Prostate gland (tissue), 2 donors: ENCODE measurements at regions not wholly inside any gene's neighbourhood (a gene's known extent, or its start where the extent isn't known, plus 50 kb on each side); places are given as distances from the start of the nearest gene placed in this dataset.

ENCODE experiments used
- POLR2A ChIP-seq: fragments of 450-650 bp; IDR thresholded peaks from one replicate; pipeline ENCODE4 v1.6.1; 2016; ENCODE audit warnings: antibody characterized with exemption, mild to moderate bottlenecking
- POLR2AphosphoS5 ChIP-seq: sonication (generic); formaldehyde crosslinking; IDR thresholded peaks from one replicate; pipeline ENCODE4 v1.6.1; 2017; ENCODE audit warnings: antibody characterized with exemption
- TF ChIP-seq, protein P1 (sequence below), 4 experiments: fragments of 200-600 bp in 2 of 4; fragments of 450-650 bp in 2 of 4; sonication (generic) in 2 of 4; IDR thresholded peaks; 1 replicate in 3 of 4; 2 replicates in 1 of 4; pipeline ENCODE4 v1.5.1; 2016 to 2019; ENCODE audit warnings: antibody characterized with exemption in 4 of 4, mild to moderate bottlenecking in 2 of 4, moderate library complexity in 2 of 4

DNA sequence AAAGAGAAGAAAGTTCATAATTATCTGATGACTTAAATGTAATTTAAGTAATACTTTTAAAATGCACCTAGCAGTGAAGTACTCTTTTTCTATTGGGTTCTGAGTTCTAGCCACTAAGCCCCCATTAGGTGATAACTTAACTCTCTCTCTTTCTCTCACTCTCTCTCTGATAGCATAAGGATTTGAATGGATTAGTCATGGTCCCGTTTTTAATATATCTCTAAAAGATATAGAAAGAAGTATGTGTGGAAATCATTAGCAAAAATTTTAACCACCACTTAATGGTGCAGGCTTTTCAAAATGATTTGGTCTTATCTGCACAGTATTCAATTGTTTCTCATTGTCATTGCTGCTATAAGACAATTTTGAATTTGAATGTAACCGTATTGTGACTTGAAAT is 78.2 kb downstream of the RWDD3 start:
- TF ChIP-seq POLR2A (no peak), POLR2AphosphoS5 (no peak)
- TF ChIP-seq, protein P1, sequence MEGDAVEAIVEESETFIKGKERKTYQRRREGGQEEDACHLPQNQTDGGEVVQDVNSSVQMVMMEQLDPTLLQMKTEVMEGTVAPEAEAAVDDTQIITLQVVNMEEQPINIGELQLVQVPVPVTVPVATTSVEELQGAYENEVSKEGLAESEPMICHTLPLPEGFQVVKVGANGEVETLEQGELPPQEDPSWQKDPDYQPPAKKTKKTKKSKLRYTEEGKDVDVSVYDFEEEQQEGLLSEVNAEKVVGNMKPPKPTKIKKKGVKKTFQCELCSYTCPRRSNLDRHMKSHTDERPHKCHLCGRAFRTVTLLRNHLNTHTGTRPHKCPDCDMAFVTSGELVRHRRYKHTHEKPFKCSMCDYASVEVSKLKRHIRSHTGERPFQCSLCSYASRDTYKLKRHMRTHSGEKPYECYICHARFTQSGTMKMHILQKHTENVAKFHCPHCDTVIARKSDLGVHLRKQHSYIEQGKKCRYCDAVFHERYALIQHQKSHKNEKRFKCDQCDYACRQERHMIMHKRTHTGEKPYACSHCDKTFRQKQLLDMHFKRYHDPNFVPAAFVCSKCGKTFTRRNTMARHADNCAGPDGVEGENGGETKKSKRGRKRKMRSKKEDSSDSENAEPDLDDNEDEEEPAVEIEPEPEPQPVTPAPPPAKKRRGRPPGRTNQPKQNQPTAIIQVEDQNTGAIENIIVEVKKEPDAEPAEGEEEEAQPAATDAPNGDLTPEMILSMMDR (IDR thresholded peaks at IDR 0.05), result no peak
